Suprapubic skin (tissue), 4 donors: ENCODE measurements at regions not wholly inside any gene's neighbourhood (a gene's known extent, or its start where the extent isn't known, plus 50 kb on each side); places are given as distances from the start of the nearest gene placed in this dataset.

Source experiments
- DNase-seq, 2 donors: peaks; one replicate each; pipeline ENCODE4 v3.0.0-alpha.2; 2019; ENCODE audit warnings: low spot score in 2 of 2
- H3K27ac ChIP-seq: fragments of 200-600 bp; sonication (generic); one replicate; pipeline ENCODE4 v1.5.1; 2019
- H3K27me3 ChIP-seq: fragments of 200-600 bp; sonication (generic); one replicate; pipeline ENCODE4 v1.5.1; 2019
- H3K36me3 ChIP-seq: fragments of 200-600 bp; sonication (generic); one replicate; pipeline ENCODE4 v1.5.1; 2019
- H3K4me1 ChIP-seq: fragments of 200-600 bp; sonication (generic); one replicate; pipeline ENCODE4 v1.5.1; 2019
- H3K4me3 ChIP-seq: fragments of 200-600 bp; sonication (generic); one replicate; pipeline ENCODE4 v1.5.1; 2019; ENCODE audit warnings: mild to moderate bottlenecking
- H3K9me3 ChIP-seq: fragments of 200-600 bp; sonication (generic); one replicate; pipeline ENCODE4 v1.5.1; 2019
- CTCF ChIP-seq, 2 donors: fragments of 200-600 bp in 1 of 2; fragments of 450-650 bp in 1 of 2; sonication (generic) in 1 of 2; IDR thresholded peaks; one replicate each; pipeline ENCODE4 v1.5.1; 2016 to 2019; ENCODE audit warnings: antibody characterized with exemption in 2 of 2, mild to moderate bottlenecking in 1 of 2, moderate library complexity in 1 of 2
- EP300 ChIP-seq: sonication (generic); formaldehyde crosslinking; IDR thresholded peaks from one replicate; pipeline ENCODE4 v1.6.1; 2017; ENCODE audit warnings: antibody characterized with exemption
- POLR2A ChIP-seq, 2 donors: fragments of 450-650 bp; IDR thresholded peaks; one replicate each; pipeline ENCODE4 v1.6.1; 2017; ENCODE audit warnings: antibody characterized with exemption in 2 of 2, mild to moderate bottlenecking in 2 of 2, moderate library complexity in 2 of 2
- POLR2AphosphoS5 ChIP-seq, 3 donors: sonication (generic); formaldehyde crosslinking; IDR thresholded peaks; one replicate each; pipeline ENCODE4 v1.6.1; 2017; ENCODE audit warnings: antibody characterized with exemption in 3 of 3
- WGBS: methylation state at CpG from one replicate; pipeline ENCODE4 v1.1.5; 2018; 5-methylcytosine and 5-hydroxymethylcytosine counted together

GRCh38 chr14:54333511-54333910 lies 63.3 kb upstream of the CDKN3 start:
- Histone ChIP-seq H3K36me3 (no peaks in the 10 kb centered on the region), H3K27me3 (no peaks in the 10 kb centered on the region), H3K4me3 (no peak overlapping the region), H3K4me1 (no peaks in the 10 kb centered on the region), H3K9me3 (no peaks in the 10 kb centered on the region), H3K27ac (no peak overlapping the region)
- DNase-seq, result no peak
- no peak for TF ChIP-seq EP300
- TF ChIP-seq CTCF (IDR thresholded peaks at IDR 0.05), result no peak
- no peak for TF ChIP-seq POLR2AphosphoS5 (IDR thresholded peaks at IDR 0.05)
- TF ChIP-seq POLR2A (IDR thresholded peaks at IDR 0.05), result no peak
- 90% methylated on average over 4 of the region's 4 CpGs for WGBS

GRCh38 chr14:54335569-54336155 lies 61.1 kb upstream of the CDKN3 start:
- no peaks in the 10 kb centered on the region for H3K36me3 ChIP-seq
- WGBS, result 91% methylated on average over 2 of the region's 2 CpGs
- TF ChIP-seq POLR2A (IDR thresholded peaks at IDR 0.05) (no peak), EP300 (no peak), CTCF (IDR thresholded peaks at IDR 0.05) (no peak), POLR2AphosphoS5 (IDR thresholded peaks at IDR 0.05) (no peak)
- DNase-seq, result no peak
- H3K4me3 ChIP-seq, result no peak overlapping the region
- H3K27ac ChIP-seq, result no peak overlapping the region
- no peaks in the 10 kb centered on the region for H3K27me3 ChIP-seq
- H3K9me3 ChIP-seq, result no peaks in the 10 kb centered on the region
- no peaks in the 10 kb centered on the region for H3K4me1 ChIP-seq

- no peaks in the 10 kb centered on the region for H3K36me3 ChIP-seq
- no peak overlapping the region for H3K4me3 ChIP-seq
- no peak for DNase-seq
- no peak for TF ChIP-seq EP300
- TF ChIP-seq CTCF (IDR thresholded peaks at IDR 0.05), result no peak
- TF ChIP-seq POLR2AphosphoS5 (IDR thresholded peaks at IDR 0.05), result no peak
- TF ChIP-seq POLR2A (IDR thresholded peaks at IDR 0.05), result no peak
- no peak overlapping the region for H3K27ac ChIP-seq
- H3K27me3 ChIP-seq, result no peaks in the 10 kb centered on the region
- no peaks in the 10 kb centered on the region for H3K9me3 ChIP-seq
- no peaks in the 10 kb centered on the region for H3K4me1 ChIP-seq
- 83% methylated on average over 10 of the region's 10 CpGs for WGBS
These were observed 59.5 kb upstream of the CDKN3 start for GRCh38 chr14:54337314-54337713.

- WGBS, result 49% methylated on average over 6 of the region's 6 CpGs
- Histone ChIP-seq H3K4me3 (no peak overlapping the region), H3K4me1 (no peaks in the 10 kb centered on the region), H3K9me3 (no peaks in the 10 kb centered on the region), H3K27ac (no peak overlapping the region), H3K36me3 (no peaks in the 10 kb centered on the region), H3K27me3 (no peaks in the 10 kb centered on the region)
- no peak for DNase-seq
- TF ChIP-seq CTCF (IDR thresholded peaks at IDR 0.05) (peak in 1 of 2 donors; percentile 11), POLR2AphosphoS5 (IDR thresholded peaks at IDR 0.05) (no peak), EP300 (no peak), POLR2A (IDR thresholded peaks at IDR 0.05) (no peak)
These were observed 58.0 kb upstream of the CDKN3 start for GRCh38 chr14:54338696-54339317.

GRCh38 chr14:54339771-54340170 lies 57.0 kb upstream of the CDKN3 start:
- no peak for DNase-seq
- 91% methylated on average over 2 of the region's 2 CpGs for WGBS
- no peak overlapping the region for H3K4me3 ChIP-seq
- no peak for TF ChIP-seq EP300
- TF ChIP-seq CTCF (IDR thresholded peaks at IDR 0.05), result no peak
- TF ChIP-seq POLR2A (IDR thresholded peaks at IDR 0.05), result no peak
- TF ChIP-seq POLR2AphosphoS5 (IDR thresholded peaks at IDR 0.05), result no peak
- no peaks in the 10 kb centered on the region for H3K27me3 ChIP-seq
- no peaks in the 10 kb centered on the region for H3K36me3 ChIP-seq
- no peaks in the 10 kb centered on the region for H3K9me3 ChIP-seq
- no peak overlapping the region for H3K27ac ChIP-seq
- no peaks in the 10 kb centered on the region for H3K4me1 ChIP-seq
